ENCODE measurements at regions not wholly inside any gene's neighbourhood (a gene's known extent, or its start where the extent isn't known, plus 50 kb on each side); places are given as distances from the start of the nearest gene placed in this dataset.

DNA sequence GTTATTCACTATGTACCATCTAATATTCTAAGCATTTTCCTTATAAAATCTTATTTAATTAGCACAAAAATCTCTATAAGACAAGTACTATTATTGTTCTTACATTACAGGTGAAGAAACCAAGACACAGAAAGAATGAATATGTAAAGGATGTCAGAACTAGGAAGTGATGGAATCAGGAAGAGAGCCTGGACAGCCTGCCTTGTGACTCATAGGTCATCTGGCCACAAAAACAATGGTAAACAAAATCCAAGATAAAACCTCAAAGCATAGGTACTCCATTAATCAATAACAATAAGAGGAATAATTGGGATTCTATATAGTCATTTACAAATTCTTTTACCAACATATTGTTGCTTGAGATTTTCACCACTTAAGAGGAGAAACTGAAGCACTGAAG is 505.4 kb upstream of the PIK3C3 start:
- no peak for TF ChIP-seq TAF1 (conservative IDR thresholded peaks at IDR 0.05)
- no peak for TF ChIP-seq SP1 (IDR thresholded peaks at IDR 0.05)
- TF ChIP-seq EGR1 (IDR thresholded peaks at IDR 0.05; ENCODE audit: low read depth in 2 of 2), result no peak
- TF ChIP-seq, protein P1, sequence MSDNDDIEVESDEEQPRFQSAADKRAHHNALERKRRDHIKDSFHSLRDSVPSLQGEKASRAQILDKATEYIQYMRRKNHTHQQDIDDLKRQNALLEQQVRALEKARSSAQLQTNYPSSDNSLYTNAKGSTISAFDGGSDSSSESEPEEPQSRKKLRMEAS (IDR thresholded peaks at IDR 0.05), result no peak
- no peak for TF ChIP-seq JUND (IDR thresholded peaks at IDR 0.05)
- TF ChIP-seq, protein P2, sequence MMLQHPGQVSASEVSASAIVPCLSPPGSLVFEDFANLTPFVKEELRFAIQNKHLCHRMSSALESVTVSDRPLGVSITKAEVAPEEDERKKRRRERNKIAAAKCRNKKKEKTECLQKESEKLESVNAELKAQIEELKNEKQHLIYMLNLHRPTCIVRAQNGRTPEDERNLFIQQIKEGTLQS (IDR thresholded peaks at IDR 0.05), result no peak
- TF ChIP-seq, protein P3, sequence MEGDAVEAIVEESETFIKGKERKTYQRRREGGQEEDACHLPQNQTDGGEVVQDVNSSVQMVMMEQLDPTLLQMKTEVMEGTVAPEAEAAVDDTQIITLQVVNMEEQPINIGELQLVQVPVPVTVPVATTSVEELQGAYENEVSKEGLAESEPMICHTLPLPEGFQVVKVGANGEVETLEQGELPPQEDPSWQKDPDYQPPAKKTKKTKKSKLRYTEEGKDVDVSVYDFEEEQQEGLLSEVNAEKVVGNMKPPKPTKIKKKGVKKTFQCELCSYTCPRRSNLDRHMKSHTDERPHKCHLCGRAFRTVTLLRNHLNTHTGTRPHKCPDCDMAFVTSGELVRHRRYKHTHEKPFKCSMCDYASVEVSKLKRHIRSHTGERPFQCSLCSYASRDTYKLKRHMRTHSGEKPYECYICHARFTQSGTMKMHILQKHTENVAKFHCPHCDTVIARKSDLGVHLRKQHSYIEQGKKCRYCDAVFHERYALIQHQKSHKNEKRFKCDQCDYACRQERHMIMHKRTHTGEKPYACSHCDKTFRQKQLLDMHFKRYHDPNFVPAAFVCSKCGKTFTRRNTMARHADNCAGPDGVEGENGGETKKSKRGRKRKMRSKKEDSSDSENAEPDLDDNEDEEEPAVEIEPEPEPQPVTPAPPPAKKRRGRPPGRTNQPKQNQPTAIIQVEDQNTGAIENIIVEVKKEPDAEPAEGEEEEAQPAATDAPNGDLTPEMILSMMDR (IDR thresholded peaks at IDR 0.05; ENCODE audit: low read depth, low read length, missing input control), result no peak
- TF ChIP-seq, protein P4, sequence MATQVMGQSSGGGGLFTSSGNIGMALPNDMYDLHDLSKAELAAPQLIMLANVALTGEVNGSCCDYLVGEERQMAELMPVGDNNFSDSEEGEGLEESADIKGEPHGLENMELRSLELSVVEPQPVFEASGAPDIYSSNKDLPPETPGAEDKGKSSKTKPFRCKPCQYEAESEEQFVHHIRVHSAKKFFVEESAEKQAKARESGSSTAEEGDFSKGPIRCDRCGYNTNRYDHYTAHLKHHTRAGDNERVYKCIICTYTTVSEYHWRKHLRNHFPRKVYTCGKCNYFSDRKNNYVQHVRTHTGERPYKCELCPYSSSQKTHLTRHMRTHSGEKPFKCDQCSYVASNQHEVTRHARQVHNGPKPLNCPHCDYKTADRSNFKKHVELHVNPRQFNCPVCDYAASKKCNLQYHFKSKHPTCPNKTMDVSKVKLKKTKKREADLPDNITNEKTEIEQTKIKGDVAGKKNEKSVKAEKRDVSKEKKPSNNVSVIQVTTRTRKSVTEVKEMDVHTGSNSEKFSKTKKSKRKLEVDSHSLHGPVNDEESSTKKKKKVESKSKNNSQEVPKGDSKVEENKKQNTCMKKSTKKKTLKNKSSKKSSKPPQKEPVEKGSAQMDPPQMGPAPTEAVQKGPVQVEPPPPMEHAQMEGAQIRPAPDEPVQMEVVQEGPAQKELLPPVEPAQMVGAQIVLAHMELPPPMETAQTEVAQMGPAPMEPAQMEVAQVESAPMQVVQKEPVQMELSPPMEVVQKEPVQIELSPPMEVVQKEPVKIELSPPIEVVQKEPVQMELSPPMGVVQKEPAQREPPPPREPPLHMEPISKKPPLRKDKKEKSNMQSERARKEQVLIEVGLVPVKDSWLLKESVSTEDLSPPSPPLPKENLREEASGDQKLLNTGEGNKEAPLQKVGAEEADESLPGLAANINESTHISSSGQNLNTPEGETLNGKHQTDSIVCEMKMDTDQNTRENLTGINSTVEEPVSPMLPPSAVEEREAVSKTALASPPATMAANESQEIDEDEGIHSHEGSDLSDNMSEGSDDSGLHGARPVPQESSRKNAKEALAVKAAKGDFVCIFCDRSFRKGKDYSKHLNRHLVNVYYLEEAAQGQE (IDR thresholded peaks at IDR 0.05), result no peak
- TF ChIP-seq GABPA (IDR thresholded peaks at IDR 0.05 in 1 of 2, conservative IDR thresholded peaks at IDR 0.05 in 1 of 2), result no peak
- no peak for TF ChIP-seq YY1 (IDR thresholded peaks at IDR 0.05)
- no peak for TF ChIP-seq NR2F2 (IDR thresholded peaks at IDR 0.05)
- TF ChIP-seq RAD21 (IDR thresholded peaks at IDR 0.05), result no peak
- TF ChIP-seq FOXA1 (IDR thresholded peaks at IDR 0.05), result no peak

Measured in liver (tissue), 3 donors.